WTC11 (cell line): ENCODE measurements at regions not wholly inside any gene's neighbourhood (a gene's known extent, or its start where the extent isn't known, plus 50 kb on each side); places are given as distances from the start of the nearest gene placed in this dataset.

Experiments
- ATAC-seq: fragments of 200-7000 bp; cut with Tn5 transposase; 2 replicates; pipeline ENCODE4 v1.10.0; 2021; ENCODE audit warnings: mild to moderate bottlenecking, moderate library complexity
- CTCF ChIA-PET: fragments of 300-600 bp; sonication (Branson Sonifier 250); formaldehyde crosslinking; loops from one replicate; lab custom pipeline; 2021; ENCODE audit warnings: antibody characterized with exemption; lab: Charles Lee
- POLR2A ChIA-PET: fragments of 350-600 bp; sonication (Branson Sonifier 250); formaldehyde crosslinking; loops from one replicate; lab custom pipeline; 2021; ENCODE audit warnings: antibody characterized with exemption; lab: Charles Lee
- DNase-seq: peaks from one replicate; pipeline ENCODE4 v3.0.0; 2021; ENCODE audit warnings: low spot score
- H3K27ac Mint-ChIP-seq: 2 replicates; pipeline ENCODE4 v1.8.0; 2021; ENCODE audit warnings: mixed read lengths
- H3K27me3 Mint-ChIP-seq: 2 replicates; pipeline ENCODE4 v1.8.0; 2021; ENCODE audit warnings: low read depth, mild to moderate bottlenecking, moderate library complexity, mixed read lengths
- H3K36me3 Mint-ChIP-seq: 2 replicates; pipeline ENCODE4 v1.8.0; 2021; ENCODE audit warnings: mixed read lengths
- H3K4me1 Mint-ChIP-seq: 2 replicates; pipeline ENCODE4 v1.8.0; 2022; ENCODE audit warnings: mixed read lengths
- H3K4me3 Mint-ChIP-seq: 2 replicates; pipeline ENCODE4 v1.8.0; 2021; ENCODE audit warnings: mild to moderate bottlenecking, moderate library complexity, mixed read lengths
- H3K9me3 Mint-ChIP-seq: 2 replicates; pipeline ENCODE4 v1.8.0; 2021; ENCODE audit warnings: mixed read lengths
- ATF3 ChIP-seq: sonication (generic); formaldehyde crosslinking; conservative IDR thresholded peaks from 2 replicates; pipeline ENCODE4 v1.8.1; 2022; ENCODE audit warnings: mild to moderate bottlenecking, missing genetic modification reagents
- CDX4 ChIP-seq: fragments of 250-450 bp; sonication (Bioruptor Pico); IDR thresholded peaks from 2 replicates; pipeline ENCODE4 v1.9.0; 2021; ENCODE audit warnings: moderate library complexity, mild to moderate bottlenecking, inconsistent platforms, borderline replicate concordance
- CTCF ChIP-seq: fragments of 200-600 bp; IDR thresholded peaks from 2 replicates; pipeline ENCODE4 v1.8.0; 2022; ENCODE audit warnings: antibody characterized with exemption
- E2F4 ChIP-seq: sonication (generic); formaldehyde crosslinking; IDR thresholded peaks from 2 replicates; pipeline ENCODE4 v1.8.1; 2022; ENCODE audit warnings: low read depth, mild to moderate bottlenecking, moderate library complexity, missing genetic modification reagents, borderline replicate concordance
- KAT7 ChIP-seq: sonication (generic); formaldehyde crosslinking; IDR thresholded peaks from 2 replicates; pipeline ENCODE4 v1.8.1; 2023; ENCODE audit warnings: missing genetic modification reagents, mild to moderate bottlenecking, borderline replicate concordance
- NFATC4 ChIP-seq: fragments of 250-450 bp; sonication (Bioruptor Pico); IDR thresholded peaks from 2 replicates; pipeline ENCODE4 v1.9.0; 2021; ENCODE audit warnings: mild to moderate bottlenecking
- NFYB ChIP-seq: sonication (generic); formaldehyde crosslinking; conservative IDR thresholded peaks from 2 replicates; pipeline ENCODE4 v1.8.0; 2022; ENCODE audit warnings: low read depth, missing genetic modification reagents
- NR2C2 ChIP-seq: sonication (generic); formaldehyde crosslinking; IDR thresholded peaks from 2 replicates; pipeline ENCODE4 v1.8.0; 2022; ENCODE audit warnings: mild to moderate bottlenecking, missing genetic modification reagents
- SOX15 ChIP-seq: fragments of 250-450 bp; sonication (Bioruptor Pico); IDR thresholded peaks from 2 replicates; pipeline ENCODE4 v1.9.0; 2021; ENCODE audit warnings: mild to moderate bottlenecking
- ZNF396 ChIP-seq: fragments of 250-450 bp; sonication (Bioruptor Pico); IDR thresholded peaks from 2 replicates; pipeline ENCODE4 v1.8.0; 2021; ENCODE audit warnings: mild to moderate bottlenecking, moderate library complexity, borderline replicate concordance
- TF ChIP-seq, protein P1 (sequence below): fragments of 250-450 bp; sonication (Bioruptor Pico); conservative IDR thresholded peaks from 2 replicates; pipeline ENCODE4 v1.9.0; 2021; ENCODE audit warnings: mild to moderate bottlenecking
- TF ChIP-seq, protein P2 (sequence below): sonication (generic); formaldehyde crosslinking; IDR thresholded peaks from 2 replicates; pipeline ENCODE4 v1.8.1; 2023; ENCODE audit warnings: mild to moderate bottlenecking, missing genetic modification reagents
- TF ChIP-seq, protein P3 (sequence below): fragments of 250-450 bp; sonication (Bioruptor Pico); IDR thresholded peaks from 2 replicates; pipeline ENCODE4 v1.9.0; 2021; ENCODE audit warnings: mild to moderate bottlenecking
- TF ChIP-seq, protein P4 (sequence below): fragments of 250-450 bp; sonication (Bioruptor Pico); IDR thresholded peaks from 2 replicates; pipeline ENCODE4 v1.9.0; 2021; ENCODE audit warnings: mild to moderate bottlenecking, borderline replicate concordance

GRCh38 chr1:194693244-194693643 lies 1506.8 kb upstream of the B3GALT2 start (continued):
- TF ChIP-seq, protein P1, sequence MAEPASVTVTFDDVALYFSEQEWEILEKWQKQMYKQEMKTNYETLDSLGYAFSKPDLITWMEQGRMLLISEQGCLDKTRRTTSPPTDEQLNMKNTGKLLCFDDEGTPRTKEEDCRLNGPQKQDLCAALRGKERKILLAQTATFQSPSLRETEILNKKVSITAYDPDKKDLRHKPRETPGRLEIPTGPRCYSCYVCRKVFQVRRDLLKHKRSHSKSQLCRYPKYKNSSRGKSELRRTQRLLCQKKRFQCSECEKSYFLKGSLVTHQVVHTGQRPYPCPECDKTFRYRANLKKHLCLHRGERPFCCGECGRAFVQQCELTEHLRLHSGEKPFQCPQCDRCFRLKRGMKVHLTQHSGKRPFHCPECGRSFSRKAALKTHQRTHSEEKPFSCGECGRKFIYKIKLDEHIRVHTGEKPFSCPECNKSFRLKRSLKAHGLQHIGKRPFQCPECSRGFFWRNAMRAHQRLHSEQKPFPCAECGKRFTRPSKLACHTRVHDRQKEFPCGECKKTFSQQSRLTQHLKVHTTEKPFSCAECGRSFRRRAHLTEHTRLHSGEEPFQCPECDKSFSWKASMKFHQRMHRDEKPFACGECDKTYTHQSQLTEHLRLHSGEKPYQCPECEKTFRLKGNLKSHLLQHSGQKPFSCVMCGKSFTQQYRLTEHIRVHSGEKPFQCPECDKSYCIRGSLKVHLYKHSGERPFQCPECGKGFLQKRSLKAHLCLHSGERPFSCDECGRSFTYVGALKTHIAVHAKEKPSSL (CRISPR knock-in tag) = no peak
- TF ChIP-seq CDX4 (CRISPR knock-in tag) = no peak
- no peak for TF ChIP-seq ATF3 (CRISPR knock-in tag)
- no peak for TF ChIP-seq SOX15 (CRISPR knock-in tag)
- TF ChIP-seq E2F4 (CRISPR knock-in tag) = no peak
- no peak for TF ChIP-seq NFYB (CRISPR knock-in tag)
- TF ChIP-seq NFATC4 = no peak
- TF ChIP-seq, protein P2, sequence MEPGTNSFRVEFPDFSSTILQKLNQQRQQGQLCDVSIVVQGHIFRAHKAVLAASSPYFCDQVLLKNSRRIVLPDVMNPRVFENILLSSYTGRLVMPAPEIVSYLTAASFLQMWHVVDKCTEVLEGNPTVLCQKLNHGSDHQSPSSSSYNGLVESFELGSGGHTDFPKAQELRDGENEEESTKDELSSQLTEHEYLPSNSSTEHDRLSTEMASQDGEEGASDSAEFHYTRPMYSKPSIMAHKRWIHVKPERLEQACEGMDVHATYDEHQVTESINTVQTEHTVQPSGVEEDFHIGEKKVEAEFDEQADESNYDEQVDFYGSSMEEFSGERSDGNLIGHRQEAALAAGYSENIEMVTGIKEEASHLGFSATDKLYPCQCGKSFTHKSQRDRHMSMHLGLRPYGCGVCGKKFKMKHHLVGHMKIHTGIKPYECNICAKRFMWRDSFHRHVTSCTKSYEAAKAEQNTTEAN (CRISPR knock-in tag) = no peak
- no peak for TF ChIP-seq ZNF396 (CRISPR knock-in tag)
- TF ChIP-seq, protein P3, sequence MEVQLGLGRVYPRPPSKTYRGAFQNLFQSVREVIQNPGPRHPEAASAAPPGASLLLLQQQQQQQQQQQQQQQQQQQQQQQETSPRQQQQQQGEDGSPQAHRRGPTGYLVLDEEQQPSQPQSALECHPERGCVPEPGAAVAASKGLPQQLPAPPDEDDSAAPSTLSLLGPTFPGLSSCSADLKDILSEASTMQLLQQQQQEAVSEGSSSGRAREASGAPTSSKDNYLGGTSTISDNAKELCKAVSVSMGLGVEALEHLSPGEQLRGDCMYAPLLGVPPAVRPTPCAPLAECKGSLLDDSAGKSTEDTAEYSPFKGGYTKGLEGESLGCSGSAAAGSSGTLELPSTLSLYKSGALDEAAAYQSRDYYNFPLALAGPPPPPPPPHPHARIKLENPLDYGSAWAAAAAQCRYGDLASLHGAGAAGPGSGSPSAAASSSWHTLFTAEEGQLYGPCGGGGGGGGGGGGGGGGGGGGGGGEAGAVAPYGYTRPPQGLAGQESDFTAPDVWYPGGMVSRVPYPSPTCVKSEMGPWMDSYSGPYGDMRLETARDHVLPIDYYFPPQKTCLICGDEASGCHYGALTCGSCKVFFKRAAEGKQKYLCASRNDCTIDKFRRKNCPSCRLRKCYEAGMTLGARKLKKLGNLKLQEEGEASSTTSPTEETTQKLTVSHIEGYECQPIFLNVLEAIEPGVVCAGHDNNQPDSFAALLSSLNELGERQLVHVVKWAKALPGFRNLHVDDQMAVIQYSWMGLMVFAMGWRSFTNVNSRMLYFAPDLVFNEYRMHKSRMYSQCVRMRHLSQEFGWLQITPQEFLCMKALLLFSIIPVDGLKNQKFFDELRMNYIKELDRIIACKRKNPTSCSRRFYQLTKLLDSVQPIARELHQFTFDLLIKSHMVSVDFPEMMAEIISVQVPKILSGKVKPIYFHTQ (CRISPR knock-in tag) = no peak

GRCh38 chr1:194684636-194685035 lies 1498.2 kb upstream of the B3GALT2 start:
- TF ChIP-seq CTCF = no peak
- TF ChIP-seq NR2C2 (CRISPR knock-in tag) = no peak
- TF ChIP-seq KAT7 (CRISPR knock-in tag) = no peak
- TF ChIP-seq, protein P4, sequence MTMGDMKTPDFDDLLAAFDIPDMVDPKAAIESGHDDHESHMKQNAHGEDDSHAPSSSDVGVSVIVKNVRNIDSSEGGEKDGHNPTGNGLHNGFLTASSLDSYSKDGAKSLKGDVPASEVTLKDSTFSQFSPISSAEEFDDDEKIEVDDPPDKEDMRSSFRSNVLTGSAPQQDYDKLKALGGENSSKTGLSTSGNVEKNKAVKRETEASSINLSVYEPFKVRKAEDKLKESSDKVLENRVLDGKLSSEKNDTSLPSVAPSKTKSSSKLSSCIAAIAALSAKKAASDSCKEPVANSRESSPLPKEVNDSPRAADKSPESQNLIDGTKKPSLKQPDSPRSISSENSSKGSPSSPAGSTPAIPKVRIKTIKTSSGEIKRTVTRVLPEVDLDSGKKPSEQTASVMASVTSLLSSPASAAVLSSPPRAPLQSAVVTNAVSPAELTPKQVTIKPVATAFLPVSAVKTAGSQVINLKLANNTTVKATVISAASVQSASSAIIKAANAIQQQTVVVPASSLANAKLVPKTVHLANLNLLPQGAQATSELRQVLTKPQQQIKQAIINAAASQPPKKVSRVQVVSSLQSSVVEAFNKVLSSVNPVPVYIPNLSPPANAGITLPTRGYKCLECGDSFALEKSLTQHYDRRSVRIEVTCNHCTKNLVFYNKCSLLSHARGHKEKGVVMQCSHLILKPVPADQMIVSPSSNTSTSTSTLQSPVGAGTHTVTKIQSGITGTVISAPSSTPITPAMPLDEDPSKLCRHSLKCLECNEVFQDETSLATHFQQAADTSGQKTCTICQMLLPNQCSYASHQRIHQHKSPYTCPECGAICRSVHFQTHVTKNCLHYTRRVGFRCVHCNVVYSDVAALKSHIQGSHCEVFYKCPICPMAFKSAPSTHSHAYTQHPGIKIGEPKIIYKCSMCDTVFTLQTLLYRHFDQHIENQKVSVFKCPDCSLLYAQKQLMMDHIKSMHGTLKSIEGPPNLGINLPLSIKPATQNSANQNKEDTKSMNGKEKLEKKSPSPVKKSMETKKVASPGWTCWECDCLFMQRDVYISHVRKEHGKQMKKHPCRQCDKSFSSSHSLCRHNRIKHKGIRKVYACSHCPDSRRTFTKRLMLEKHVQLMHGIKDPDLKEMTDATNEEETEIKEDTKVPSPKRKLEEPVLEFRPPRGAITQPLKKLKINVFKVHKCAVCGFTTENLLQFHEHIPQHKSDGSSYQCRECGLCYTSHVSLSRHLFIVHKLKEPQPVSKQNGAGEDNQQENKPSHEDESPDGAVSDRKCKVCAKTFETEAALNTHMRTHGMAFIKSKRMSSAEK (CRISPR knock-in tag) = no peak
- DNase-seq (no peak), ATAC-seq (no peak)
- no peaks in the 10 kb centered on the region for H3K27me3 Mint-ChIP-seq
- H3K27ac Mint-ChIP-seq = no peak overlapping the region
- ChIA-PET POLR2A (no interaction called here), CTCF (no interaction called here)
- H3K4me3 Mint-ChIP-seq = no peak overlapping the region
- H3K4me1 Mint-ChIP-seq = no peaks in the 10 kb centered on the region
- H3K36me3 Mint-ChIP-seq = no peaks in the 10 kb centered on the region
- no peaks in the 10 kb centered on the region for H3K9me3 Mint-ChIP-seq
